ENCODE measurements at regions not wholly inside any gene's neighbourhood (a gene's known extent, or its start where the extent isn't known, plus 50 kb on each side); places are given as distances from the start of the nearest gene placed in this dataset.

DNA sequence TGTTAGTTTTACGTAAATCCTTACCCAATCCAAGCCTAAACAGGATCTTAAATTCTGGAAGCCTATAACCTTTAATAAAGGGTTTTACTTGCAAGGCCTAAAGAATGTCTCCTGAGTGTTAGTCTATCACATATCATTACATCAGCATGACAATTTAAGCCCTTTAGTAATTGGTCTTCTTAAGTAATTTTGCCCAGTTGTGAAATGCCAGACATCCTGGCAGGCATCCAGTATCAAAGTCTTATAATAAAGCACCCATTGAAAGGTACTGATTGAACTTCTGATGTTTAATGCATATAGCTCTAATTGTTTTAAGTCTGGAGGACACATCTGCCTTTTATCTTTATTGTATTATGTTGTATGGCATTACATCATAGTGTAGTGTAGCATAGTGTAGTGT is 1078.9 kb downstream of the SLITRK1 start:
- TF ChIP-seq, protein P1, sequence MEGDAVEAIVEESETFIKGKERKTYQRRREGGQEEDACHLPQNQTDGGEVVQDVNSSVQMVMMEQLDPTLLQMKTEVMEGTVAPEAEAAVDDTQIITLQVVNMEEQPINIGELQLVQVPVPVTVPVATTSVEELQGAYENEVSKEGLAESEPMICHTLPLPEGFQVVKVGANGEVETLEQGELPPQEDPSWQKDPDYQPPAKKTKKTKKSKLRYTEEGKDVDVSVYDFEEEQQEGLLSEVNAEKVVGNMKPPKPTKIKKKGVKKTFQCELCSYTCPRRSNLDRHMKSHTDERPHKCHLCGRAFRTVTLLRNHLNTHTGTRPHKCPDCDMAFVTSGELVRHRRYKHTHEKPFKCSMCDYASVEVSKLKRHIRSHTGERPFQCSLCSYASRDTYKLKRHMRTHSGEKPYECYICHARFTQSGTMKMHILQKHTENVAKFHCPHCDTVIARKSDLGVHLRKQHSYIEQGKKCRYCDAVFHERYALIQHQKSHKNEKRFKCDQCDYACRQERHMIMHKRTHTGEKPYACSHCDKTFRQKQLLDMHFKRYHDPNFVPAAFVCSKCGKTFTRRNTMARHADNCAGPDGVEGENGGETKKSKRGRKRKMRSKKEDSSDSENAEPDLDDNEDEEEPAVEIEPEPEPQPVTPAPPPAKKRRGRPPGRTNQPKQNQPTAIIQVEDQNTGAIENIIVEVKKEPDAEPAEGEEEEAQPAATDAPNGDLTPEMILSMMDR (IDR thresholded peaks at IDR 0.05; ENCODE audit: borderline replicate concordance, extremely low read depth, insufficient read depth), result no peak
- no peaks in the 10 kb centered on the region for H3K4me1 ChIP-seq (ENCODE audit: control insufficient read depth in 2 of 3, insufficient read depth in 2 of 3, low read depth in 1 of 3, low read length in 3 of 3)
- no peaks in the 10 kb centered on the region for H3K36me3 ChIP-seq (ENCODE audit: control insufficient read depth in 2 of 3, insufficient read depth in 3 of 3, low read length in 3 of 3)
- intact Hi-C loops (cut with DNase I), result no loop called here
- FAIRE-seq (no peak), DNase-seq (no peak)
- H3K27me3 ChIP-seq (ENCODE audit: control insufficient read depth, insufficient read depth, low read length), result no peaks in the 10 kb centered on the region
- H3K4me3 ChIP-seq (ENCODE audit: low read length in 3 of 3), result no peak overlapping the region
- no peak overlapping the region for H3K27ac ChIP-seq (ENCODE audit: low read depth in 2 of 2, low read length in 2 of 2)
- H3K9ac ChIP-seq (ENCODE audit: low read length in 3 of 3), result no peak overlapping the region
- peaks cover 0 to 4% (median 0%) of the 10 kb centered on the region in 3 donors for H3K9me3 ChIP-seq (ENCODE audit: control insufficient read depth in 2 of 3, insufficient read depth in 1 of 3, low read length in 3 of 3)

DNA sequence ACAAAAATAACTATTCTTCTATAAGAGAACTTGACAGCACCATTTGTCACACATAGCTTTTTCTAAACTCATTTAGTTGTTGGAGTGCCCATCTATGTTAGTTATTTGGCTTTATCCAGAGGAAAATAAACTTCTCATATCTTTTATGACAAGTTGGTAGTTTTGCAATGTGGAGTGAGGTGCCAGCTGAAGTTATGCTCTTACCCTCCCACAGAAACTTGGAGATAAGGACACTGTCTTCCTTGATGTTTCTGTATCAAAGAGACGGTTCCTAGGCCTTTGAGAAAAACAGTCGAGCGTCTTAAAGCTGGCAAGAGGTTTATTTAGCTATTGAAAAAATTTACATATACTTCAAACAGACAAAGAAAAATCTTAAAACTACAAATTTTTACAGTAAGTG is 1079.7 kb downstream of the SLITRK1 start:
- Histone ChIP-seq H3K4me1 (ENCODE audit: control insufficient read depth in 2 of 3, insufficient read depth in 2 of 3, low read depth in 1 of 3, low read length in 3 of 3) (no peaks in the 10 kb centered on the region), H3K27ac (ENCODE audit: low read depth in 2 of 2, low read length in 2 of 2) (no peak overlapping the region), H3K9ac (ENCODE audit: low read length in 3 of 3) (no peak overlapping the region), H3K4me3 (ENCODE audit: low read length in 3 of 3) (no peak overlapping the region), H3K27me3 (ENCODE audit: control insufficient read depth, insufficient read depth, low read length) (no peaks in the 10 kb centered on the region), H3K9me3 (ENCODE audit: control insufficient read depth in 2 of 3, insufficient read depth in 1 of 3, low read length in 3 of 3) (no peaks in the 10 kb centered on the region), H3K36me3 (ENCODE audit: control insufficient read depth in 2 of 3, insufficient read depth in 3 of 3, low read length in 3 of 3) (no peaks in the 10 kb centered on the region)
- FAIRE-seq (no peak), DNase-seq (no peak)
- intact Hi-C loops (cut with DNase I), result no loop called here
- TF ChIP-seq, protein P1 (IDR thresholded peaks at IDR 0.05; ENCODE audit: borderline replicate concordance, extremely low read depth, insufficient read depth), result no peak

DNA sequence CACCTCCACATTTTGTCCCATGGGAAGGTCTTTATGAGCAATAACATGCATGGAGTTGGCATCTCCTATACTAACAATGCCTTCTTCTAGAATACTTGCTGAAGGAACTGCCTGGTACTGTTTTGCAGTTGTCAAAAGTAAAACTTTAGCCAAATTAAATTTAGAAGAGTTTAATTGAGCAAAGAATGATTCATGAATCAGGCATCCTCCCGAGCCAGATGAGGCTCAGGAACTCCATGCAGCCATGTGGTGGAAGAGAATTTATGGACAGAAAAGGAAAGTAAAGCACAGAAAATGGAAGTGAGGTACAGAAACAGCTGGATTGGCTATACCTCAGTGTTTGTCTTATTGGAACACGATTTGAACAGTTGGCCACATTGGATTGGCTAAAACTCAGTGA is 1081.9 kb downstream of the SLITRK1 start:
- Histone ChIP-seq H3K9me3 (ENCODE audit: control insufficient read depth in 2 of 3, insufficient read depth in 1 of 3, low read length in 3 of 3) (no peaks in the 10 kb centered on the region), H3K27me3 (ENCODE audit: control insufficient read depth, insufficient read depth, low read length) (no peaks in the 10 kb centered on the region), H3K36me3 (ENCODE audit: control insufficient read depth in 2 of 3, insufficient read depth in 3 of 3, low read length in 3 of 3) (no peaks in the 10 kb centered on the region), H3K4me3 (ENCODE audit: low read length in 3 of 3) (no peak overlapping the region), H3K27ac (ENCODE audit: low read depth in 2 of 2, low read length in 2 of 2) (no peak overlapping the region), H3K9ac (ENCODE audit: low read length in 3 of 3) (no peak overlapping the region), H3K4me1 (ENCODE audit: control insufficient read depth in 2 of 3, insufficient read depth in 2 of 3, low read depth in 1 of 3, low read length in 3 of 3) (no peaks in the 10 kb centered on the region)
- intact Hi-C loops (cut with DNase I), result no loop called here
- DNase-seq (no peak), FAIRE-seq (no peak)
- TF ChIP-seq, protein P1 (IDR thresholded peaks at IDR 0.05; ENCODE audit: borderline replicate concordance, extremely low read depth, insufficient read depth), result no peak

DNA sequence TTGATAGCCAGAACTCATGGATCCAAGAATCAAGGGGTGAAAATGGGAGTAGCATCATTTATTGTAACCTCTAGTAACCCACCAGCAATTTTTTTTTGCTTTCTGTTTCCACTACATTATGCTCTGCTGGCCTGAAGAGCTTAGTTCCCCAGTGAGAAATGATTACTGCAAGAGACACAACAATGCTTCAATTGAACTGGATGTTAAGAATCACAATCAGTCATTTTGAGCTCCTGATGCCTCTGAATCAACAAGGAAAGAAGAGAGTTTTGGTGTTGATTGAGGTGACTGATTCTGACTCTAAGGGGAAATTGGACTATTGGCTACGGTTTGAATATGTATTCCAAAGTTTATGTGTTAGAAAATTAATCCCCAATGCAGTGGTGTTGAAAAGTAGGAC is 1084.4 kb downstream of the SLITRK1 start:
- Histone ChIP-seq H3K27ac (ENCODE audit: low read depth in 2 of 2, low read length in 2 of 2) (no peak overlapping the region), H3K36me3 (ENCODE audit: control insufficient read depth in 2 of 3, insufficient read depth in 3 of 3, low read length in 3 of 3) (no peaks in the 10 kb centered on the region), H3K4me3 (ENCODE audit: low read length in 3 of 3) (no peak overlapping the region), H3K9me3 (ENCODE audit: control insufficient read depth in 2 of 3, insufficient read depth in 1 of 3, low read length in 3 of 3) (no peaks in the 10 kb centered on the region), H3K9ac (ENCODE audit: low read length in 3 of 3) (no peak overlapping the region), H3K4me1 (ENCODE audit: control insufficient read depth in 2 of 3, insufficient read depth in 2 of 3, low read depth in 1 of 3, low read length in 3 of 3) (no peaks in the 10 kb centered on the region), H3K27me3 (ENCODE audit: control insufficient read depth, insufficient read depth, low read length) (no peaks in the 10 kb centered on the region)
- no peak for DNase-seq
- TF ChIP-seq, protein P1 (IDR thresholded peaks at IDR 0.05; ENCODE audit: borderline replicate concordance, extremely low read depth, insufficient read depth), result no peak
- intact Hi-C loops (cut with DNase I), result no loop called here
- FAIRE-seq, result no peak
